OCI-LY1 (cell line): ENCODE measurements at regions not wholly inside any gene's neighbourhood (a gene's known extent, or its start where the extent isn't known, plus 50 kb on each side); places are given as distances from the start of the nearest gene placed in this dataset.

Source experiments
- EZH2 ChIP-seq: fragments of 200-600 bp; sonication (generic), shearing (Covaris generic); IDR thresholded peaks from 2 replicates; pipeline ENCODE4 v1.8.0; 2017; ENCODE audit warnings: borderline replicate concordance, mixed run types, mild to moderate bottlenecking, antibody characterized with exemption, low read length, moderate library complexity, mixed read lengths
- TF ChIP-seq, protein P1 (sequence below): fragments of 200-600 bp; sonication (generic), shearing (Covaris generic); IDR thresholded peaks from 2 replicates; pipeline ENCODE4 v1.5.1; 2017; ENCODE audit warnings: mild to moderate bottlenecking, antibody characterized with exemption, low read length, moderate library complexity, mixed read lengths

DNA sequence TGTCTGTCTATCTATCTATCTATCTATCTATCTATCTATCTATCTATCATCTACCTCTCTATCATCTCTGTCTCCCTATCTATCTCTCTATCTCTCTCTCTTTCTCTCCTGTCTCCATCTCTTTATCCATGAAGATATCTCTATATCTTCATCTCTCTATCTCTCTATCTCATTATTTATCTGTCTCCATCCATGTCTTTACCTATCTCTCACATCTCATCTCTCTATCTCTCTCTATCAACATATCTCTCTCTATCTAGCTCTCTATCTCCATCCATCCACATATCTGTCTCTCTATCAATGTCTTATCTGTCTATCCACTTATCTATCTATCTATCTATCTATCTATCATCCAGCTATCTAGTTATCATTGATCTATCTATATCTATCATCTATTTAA, 292.1 kb upstream of the IRX2 start:
- TF ChIP-seq, protein P1, sequence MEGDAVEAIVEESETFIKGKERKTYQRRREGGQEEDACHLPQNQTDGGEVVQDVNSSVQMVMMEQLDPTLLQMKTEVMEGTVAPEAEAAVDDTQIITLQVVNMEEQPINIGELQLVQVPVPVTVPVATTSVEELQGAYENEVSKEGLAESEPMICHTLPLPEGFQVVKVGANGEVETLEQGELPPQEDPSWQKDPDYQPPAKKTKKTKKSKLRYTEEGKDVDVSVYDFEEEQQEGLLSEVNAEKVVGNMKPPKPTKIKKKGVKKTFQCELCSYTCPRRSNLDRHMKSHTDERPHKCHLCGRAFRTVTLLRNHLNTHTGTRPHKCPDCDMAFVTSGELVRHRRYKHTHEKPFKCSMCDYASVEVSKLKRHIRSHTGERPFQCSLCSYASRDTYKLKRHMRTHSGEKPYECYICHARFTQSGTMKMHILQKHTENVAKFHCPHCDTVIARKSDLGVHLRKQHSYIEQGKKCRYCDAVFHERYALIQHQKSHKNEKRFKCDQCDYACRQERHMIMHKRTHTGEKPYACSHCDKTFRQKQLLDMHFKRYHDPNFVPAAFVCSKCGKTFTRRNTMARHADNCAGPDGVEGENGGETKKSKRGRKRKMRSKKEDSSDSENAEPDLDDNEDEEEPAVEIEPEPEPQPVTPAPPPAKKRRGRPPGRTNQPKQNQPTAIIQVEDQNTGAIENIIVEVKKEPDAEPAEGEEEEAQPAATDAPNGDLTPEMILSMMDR: no peak
- no peak for TF ChIP-seq EZH2
